UCSD-AML1 (cell line): ENCODE measurements at regions not wholly inside any gene's neighbourhood (a gene's known extent, or its start where the extent isn't known, plus 50 kb on each side); places are given as distances from the start of the nearest gene placed in this dataset.

Experiments used
- DNase-seq: peaks from one replicate; lab custom pipeline; 2025; ENCODE audit not compliant: unreplicated experiment; lab: John Stamatoyannopoulos, UW

DNA sequence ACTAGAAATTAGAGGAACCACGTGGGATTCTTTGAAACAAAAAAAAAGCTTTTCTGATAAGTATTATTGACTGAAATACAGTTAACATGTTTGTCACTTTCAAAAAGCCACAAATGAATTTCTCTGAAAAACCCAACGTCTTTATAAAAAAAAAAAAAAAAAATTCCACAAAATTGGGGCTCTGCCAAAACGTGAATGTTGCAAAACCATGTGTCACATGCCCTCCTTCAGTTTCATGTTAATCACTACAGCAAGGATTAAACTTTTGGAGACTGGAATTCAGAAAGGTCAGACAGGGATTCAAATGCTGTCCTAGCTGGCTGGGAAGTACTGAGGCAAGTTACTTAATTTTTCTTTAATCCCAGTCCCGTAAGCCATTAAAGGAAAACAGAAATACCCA is 278.0 kb upstream of the KLF14 start:
- DNase-seq = no peak

GRCh38 chr7:131012477-131013031 is 278.5 kb upstream of the KLF14 start:
- DNase-seq = no peak

GRCh38 chr7:131013716-131014115 is 279.7 kb upstream of the KLF14 start:
- no peak for DNase-seq

DNA sequence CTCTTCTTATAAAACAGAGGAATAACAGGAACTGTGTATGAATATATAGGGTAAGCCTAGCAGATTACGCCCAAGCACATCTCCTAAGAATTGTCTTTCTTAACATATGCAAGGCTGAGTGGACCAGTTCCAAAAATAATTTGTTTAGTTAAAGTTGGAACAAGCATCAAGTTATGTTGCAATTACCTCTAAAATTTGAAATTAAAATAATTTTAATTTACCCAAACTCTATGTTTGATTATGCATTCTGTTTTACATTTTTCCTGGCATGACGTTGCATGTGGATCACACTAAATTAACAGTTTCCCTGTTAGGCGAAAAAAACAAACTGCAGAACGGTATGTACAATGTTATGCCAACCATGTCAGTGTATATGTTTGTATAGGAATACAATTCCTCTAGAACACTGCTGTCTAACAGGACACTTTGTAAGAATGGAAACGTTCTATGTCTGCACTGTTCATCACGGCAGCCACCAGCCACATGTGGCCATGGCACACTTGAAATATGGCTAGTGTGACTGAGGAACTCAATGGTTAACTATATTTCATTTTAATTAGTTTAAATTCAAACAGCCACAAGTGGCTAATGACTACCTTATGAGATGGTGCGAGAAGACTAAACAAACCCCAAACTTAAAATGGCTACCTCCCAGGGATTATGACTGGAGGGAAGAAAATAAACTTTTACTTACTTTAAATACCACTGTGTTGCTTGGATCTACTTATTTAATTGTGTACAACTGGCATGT is 281.1 kb upstream of the KLF14 start:
- no peak for DNase-seq

DNA sequence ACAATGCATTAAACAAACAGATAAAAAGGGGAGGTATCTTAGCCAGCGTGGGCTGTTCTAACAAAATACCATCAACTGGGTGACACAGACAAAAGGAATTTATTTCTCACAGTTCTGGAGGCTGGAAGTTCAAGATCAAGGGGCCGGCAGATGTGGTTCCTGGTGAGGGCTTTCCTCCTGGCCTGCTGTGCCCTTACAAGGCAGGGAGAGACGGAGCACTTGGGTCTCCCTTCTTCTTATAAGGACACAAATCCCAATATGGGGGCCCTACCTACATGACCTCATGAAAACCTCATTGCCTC is 281.6 kb upstream of the KLF14 start:
- no peak for DNase-seq

DNA sequence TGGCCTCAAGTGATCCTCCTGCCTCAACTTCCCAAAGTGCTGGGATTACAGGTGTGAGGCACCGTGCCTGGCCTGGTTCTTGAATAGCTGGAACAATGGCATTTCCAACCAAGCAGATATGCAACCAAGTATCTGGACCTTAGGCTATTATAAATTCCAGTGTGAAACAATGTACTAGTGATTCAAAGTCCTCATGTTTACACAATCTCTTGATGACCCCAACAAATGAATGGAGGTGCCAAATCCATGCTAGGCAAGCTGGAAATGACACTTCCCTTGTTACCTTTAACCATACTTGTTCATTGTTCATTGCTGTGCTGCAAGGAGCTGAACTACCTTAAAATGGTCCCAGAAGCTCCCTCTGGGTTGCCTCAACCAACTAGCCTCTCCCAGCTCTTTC is 282.2 kb upstream of the KLF14 start:
- no peak for DNase-seq

DNA sequence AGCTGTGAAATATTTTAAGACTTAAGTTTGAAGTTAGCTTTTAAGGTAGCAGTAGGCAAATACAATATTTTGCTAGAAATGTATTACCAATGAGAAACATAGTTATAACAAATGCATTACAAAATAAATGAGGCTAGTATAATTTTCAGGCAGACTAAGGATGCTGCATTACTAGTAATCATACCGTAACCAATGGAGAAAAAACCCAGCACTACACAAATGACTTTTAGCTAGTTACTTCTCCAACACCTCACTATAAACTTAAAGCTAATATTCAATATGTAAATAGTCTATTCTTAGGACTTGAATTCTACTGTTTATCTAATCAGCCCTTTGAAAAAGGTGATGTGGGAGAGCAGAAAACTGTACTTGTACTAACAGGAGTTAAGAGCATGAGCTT is 285.3 kb upstream of the KLF14 start:
- DNase-seq = no peak

- DNase-seq = no peak
Observed at GRCh38 chr7:131020759-131021261, 286.8 kb upstream of the KLF14 start.

GRCh38 chr7:131021460-131021859 is 287.5 kb upstream of the KLF14 start:
- DNase-seq = no peak

GRCh38 chr7:131021902-131022301 is 287.9 kb upstream of the KLF14 start:
- DNase-seq = no peak

GRCh38 chr7:131026297-131027000 is 292.4 kb upstream of the KLF14 start:
- DNase-seq = no peak

DNA sequence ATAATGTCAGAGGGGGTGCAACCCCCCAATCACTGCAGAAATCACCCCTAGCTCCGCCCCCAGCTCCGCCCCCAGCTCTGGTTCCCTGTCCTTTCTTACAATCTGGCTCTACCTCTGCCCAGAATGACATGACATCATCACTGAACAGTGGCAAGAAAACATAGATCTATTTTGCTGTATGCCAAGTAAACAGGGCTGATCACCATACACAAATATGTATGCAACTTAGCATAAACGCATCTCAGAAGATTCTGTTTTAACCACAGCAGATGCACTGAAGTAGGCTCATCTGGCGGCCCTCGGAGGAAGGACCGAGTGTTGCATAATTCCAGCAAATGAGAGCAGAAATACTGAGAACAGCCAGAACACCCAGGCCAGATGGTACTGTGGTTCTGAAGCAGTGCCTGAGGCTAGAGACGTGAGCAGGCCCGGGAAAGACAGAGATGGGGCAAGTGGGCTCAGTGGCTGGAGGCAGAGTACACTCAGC is 293.3 kb upstream of the KLF14 start:
- no peak for DNase-seq

DNA sequence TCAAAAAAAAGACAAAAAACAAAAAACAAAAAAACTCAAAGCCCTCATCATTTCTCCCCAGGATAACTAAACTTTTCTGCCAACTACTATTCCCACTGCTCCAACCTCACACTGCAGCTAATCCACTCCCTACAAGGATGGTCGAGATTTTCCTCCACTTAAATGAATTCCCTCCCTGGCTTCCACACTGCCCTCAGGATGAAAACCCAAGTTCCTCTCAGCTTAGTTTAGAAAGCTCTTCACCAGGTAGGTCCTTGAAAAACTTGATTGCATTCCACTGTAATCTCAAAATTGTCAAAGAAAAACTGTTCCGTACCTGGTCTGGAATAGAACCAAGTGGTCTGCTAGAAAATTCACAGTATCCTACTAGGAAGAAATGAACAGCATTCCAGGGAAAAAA is 294.3 kb upstream of the KLF14 start:
- DNase-seq = no peak

DNA sequence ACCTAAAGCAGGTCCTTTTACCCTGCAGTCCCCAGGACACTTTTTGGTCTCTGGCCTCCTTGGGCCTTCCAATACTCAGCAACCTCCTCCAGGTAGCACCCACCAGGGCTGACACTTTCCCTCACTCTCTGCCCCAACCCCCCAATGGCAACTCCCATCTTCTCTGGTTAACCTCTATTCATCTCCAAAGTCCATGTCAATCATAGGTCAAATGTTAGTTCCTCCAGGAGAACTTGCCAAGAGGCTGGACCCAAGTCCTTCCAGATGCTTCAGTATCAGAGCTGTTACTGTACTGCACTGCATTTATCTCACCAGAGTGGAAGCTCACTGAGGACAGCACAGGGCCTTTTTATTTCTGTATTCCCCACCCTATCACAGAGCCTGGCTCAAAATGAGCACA is 295.0 kb upstream of the KLF14 start:
- no peak for DNase-seq

- DNase-seq = no peak
Observed at GRCh38 chr7:131031099-131031868, 296.4 kb upstream of the MKLN1 start.

GRCh38 chr7:131032786-131033185 is 294.9 kb upstream of the MKLN1 start:
- no peak for DNase-seq

DNA sequence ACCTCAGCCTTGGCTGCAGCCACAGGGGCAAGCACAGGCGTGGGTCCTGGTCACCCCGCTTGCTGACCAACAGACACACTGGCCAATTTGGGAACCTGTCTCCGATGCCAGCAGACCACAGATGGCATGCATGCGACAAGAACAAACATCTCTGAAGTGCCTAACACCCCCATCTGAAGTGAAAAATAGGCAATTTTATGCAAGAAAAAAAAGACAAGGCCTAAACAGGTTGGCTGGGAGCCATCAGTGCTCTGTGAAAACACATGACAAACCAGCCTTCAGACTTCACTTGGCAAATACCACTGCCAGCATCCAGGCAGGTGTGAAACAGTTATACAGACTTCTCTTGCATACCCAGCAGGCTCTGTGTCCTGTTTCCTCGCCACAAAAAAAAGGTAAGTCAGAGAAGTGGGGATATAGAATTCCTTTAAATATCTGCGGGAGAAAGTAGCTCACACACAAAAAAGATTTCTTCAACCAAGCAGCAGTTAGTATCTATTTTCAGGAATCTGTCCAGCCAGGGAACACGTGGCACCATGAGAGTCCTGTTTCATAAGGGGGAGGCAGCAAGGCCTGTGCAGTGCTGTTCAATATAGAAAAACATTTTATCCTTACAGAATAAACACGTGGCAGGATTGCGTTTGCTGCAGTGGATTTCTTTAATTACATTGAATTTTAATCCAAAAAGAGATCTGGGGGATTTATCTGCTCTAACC is 293.4 kb upstream of the MKLN1 start:
- DNase-seq = no peak

GRCh38 chr7:131035088-131035770 is 292.4 kb upstream of the MKLN1 start:
- no peak for DNase-seq

DNA sequence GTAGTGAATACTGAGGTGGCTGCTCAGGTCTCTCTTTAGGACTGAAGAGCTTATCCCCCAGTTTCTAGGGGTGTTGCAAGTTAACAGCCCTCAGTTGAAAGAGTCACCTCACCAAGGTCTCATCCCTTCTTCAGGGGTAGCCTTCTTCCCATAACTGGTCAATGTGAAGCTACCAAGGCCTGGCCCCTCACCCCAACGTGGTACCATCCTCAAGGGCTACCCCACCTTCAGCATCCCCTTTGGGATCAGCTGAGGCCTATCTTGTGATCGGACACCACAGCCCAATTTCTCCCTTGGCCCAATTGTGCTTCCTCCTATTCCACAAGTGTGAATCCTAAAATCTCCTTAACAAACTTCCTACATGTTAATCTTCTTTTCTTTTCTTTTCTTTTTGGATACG is 289.5 kb upstream of the MKLN1 start:
- DNase-seq = no peak

GRCh38 chr7:131039355-131039762 is 288.3 kb upstream of the MKLN1 start:
- no peak for DNase-seq
